ENCODE measurements at regions not wholly inside any gene's neighbourhood (a gene's known extent, or its start where the extent isn't known, plus 50 kb on each side); places are given as distances from the start of the nearest gene placed in this dataset.

- TF ChIP-seq CTCF (conservative IDR thresholded peaks at IDR 0.05; ENCODE audit: low read depth, low read length) (no peak), EZH2 (IDR thresholded peaks at IDR 0.05; ENCODE audit: borderline replicate concordance, low read depth, low read length, poor library complexity, severe bottlenecking) (no peak)
Measured at GRCh38 chr12:107288414-107289127, 195.2 kb upstream of the CRY1 start.
